Activated CD4-positive, alpha-beta T cell treated with anti-CD3 and anti-CD28 coated beads for 36 hours (primary cell): ENCODE measurements at regions not wholly inside any gene's neighbourhood (a gene's known extent, or its start where the extent isn't known, plus 50 kb on each side); places are given as distances from the start of the nearest gene placed in this dataset.

ENCODE experiments used
- ATAC-seq: fragments of 200-7000 bp; cut with Tn5 transposase; one replicate; pipeline ENCODE4 v1.10.0; 2021; ENCODE audit warnings: mild to moderate bottlenecking, moderate library complexity
- CTCF ChIA-PET: fragments of 350-600 bp; sonication (Branson Sonifier 250); formaldehyde crosslinking; loops from one replicate; lab custom pipeline; 2021; ENCODE audit warnings: antibody characterized with exemption; lab: Charles Lee
- POLR2A ChIA-PET: fragments of 350-600 bp; sonication (Branson Sonifier 250); formaldehyde crosslinking; loops from one replicate; lab custom pipeline; 2021; ENCODE audit warnings: antibody characterized with exemption, inconsistent platforms; lab: Charles Lee
- DNase-seq: peaks from one replicate; pipeline ENCODE4 v3.0.0-alpha.2; 2020
- H3K27ac Mint-ChIP-seq: one replicate; pipeline ENCODE4 v1.8.0; 2021; ENCODE audit warnings: mixed read lengths
- H3K27me3 Mint-ChIP-seq: one replicate; pipeline ENCODE4 v1.8.0; 2021; ENCODE audit warnings: mixed read lengths
- H3K36me3 Mint-ChIP-seq: one replicate; pipeline ENCODE4 v1.8.0; 2021; ENCODE audit warnings: low read depth, mixed read lengths
- H3K4me1 Mint-ChIP-seq: one replicate; pipeline ENCODE4 v1.8.0; 2021; ENCODE audit warnings: mixed read lengths
- H3K4me3 Mint-ChIP-seq: one replicate; pipeline ENCODE4 v1.8.0; 2021; ENCODE audit warnings: mild to moderate bottlenecking, moderate library complexity, mixed read lengths
- H3K9me3 Mint-ChIP-seq: one replicate; pipeline ENCODE4 v1.8.0; 2021; ENCODE audit warnings: low read depth, mixed read lengths
- intact Hi-C, 2 experiments: fragments of 100-400 bp; cut with DNase I in 1 of 2; cut with micrococcal nuclease in 1 of 2; formaldehyde crosslinking; loops; one replicate each; pipeline versions ENCODE4 v1.14.2 to v1.15.1; 2022 to 2024; cut with DNase I, micrococcal nuclease

GRCh38 chrX:13144927-13145655 is 100.7 kb upstream of the FAM9C start:
- CTCF ChIA-PET, result no interaction called here
- no peaks in the 10 kb centered on the region for H3K36me3 Mint-ChIP-seq
- peaks cover 5% of the 10 kb centered on the region for H3K9me3 Mint-ChIP-seq
- H3K4me3 Mint-ChIP-seq, result no peak overlapping the region
- H3K27me3 Mint-ChIP-seq, result no peaks in the 10 kb centered on the region
- peaks cover 5% of the 10 kb centered on the region for H3K4me1 Mint-ChIP-seq
- intact Hi-C loops, result no loop called here
- POLR2A ChIA-PET, result no interaction called here
- DNase-seq, result no peak
- H3K27ac Mint-ChIP-seq, result no peak overlapping the region
- ATAC-seq, result no peak

- no peaks in the 10 kb centered on the region for H3K36me3 Mint-ChIP-seq
- no peak overlapping the region for H3K27ac Mint-ChIP-seq
- CTCF ChIA-PET, result interaction anchor here (0.7 kb wide), 1 partner anchor 1260 kb away, joined by 3 read pairs; no protein-coding TSS in a partner anchor
Observed at GRCh38 chrX:13142891-13143290, 98.5 kb upstream of the FAM9C start.

GRCh38 chrX:13140007-13140406 is 95.6 kb upstream of the FAM9C start:
- H3K9me3 Mint-ChIP-seq, result no peaks in the 10 kb centered on the region
- POLR2A ChIA-PET, result no interaction called here
- no peaks in the 10 kb centered on the region for H3K27me3 Mint-ChIP-seq
- CTCF ChIA-PET, result no interaction called here
- no peak overlapping the region for H3K4me3 Mint-ChIP-seq
- H3K4me1 Mint-ChIP-seq, result peaks cover 5% of the 10 kb centered on the region
- intact Hi-C loops, result no loop called here
- H3K27ac Mint-ChIP-seq, result no peak overlapping the region
- ATAC-seq, result no peak
- no peak for DNase-seq
- H3K36me3 Mint-ChIP-seq, result no peaks in the 10 kb centered on the region

More at GRCh38 chrX:13142891-13143290, 98.5 kb upstream of the FAM9C start:
- ATAC-seq (no peak), DNase-seq (no peak)
- Mint-ChIP-seq H3K9me3 (peaks cover 5% of the 10 kb centered on the region), H3K27me3 (no peaks in the 10 kb centered on the region), H3K4me3 (no peak overlapping the region), H3K4me1 (peaks cover 5% of the 10 kb centered on the region)
- intact Hi-C loops, result no loop called here
- POLR2A ChIA-PET, result no interaction called here

GRCh38 chrX:13131396-13132137 is 87.1 kb upstream of the FAM9C start:
- DNase-seq, result no peak
- Mint-ChIP-seq H3K4me3 (no peak overlapping the region), H3K4me1 (peaks cover 27% of the 10 kb centered on the region), H3K27me3 (no peaks in the 10 kb centered on the region), H3K9me3 (no peaks in the 10 kb centered on the region), H3K27ac (no peak overlapping the region), H3K36me3 (no peaks in the 10 kb centered on the region)
- intact Hi-C loops, result no loop called here
- ATAC-seq, result no peak
- ChIA-PET CTCF (interaction anchor here (0.6 kb wide), 2 partner anchors 11 to 55 kb away, joined by 4 to 6 read pairs; no protein-coding TSS in a partner anchor), POLR2A (no interaction called here)

GRCh38 chrX:13130816-13131215 is 86.4 kb upstream of the FAM9C start:
- no peaks in the 10 kb centered on the region for H3K36me3 Mint-ChIP-seq
- H3K9me3 Mint-ChIP-seq, result no peaks in the 10 kb centered on the region
- intact Hi-C loops, result no loop called here
- H3K4me3 Mint-ChIP-seq, result no peak overlapping the region
- ChIA-PET POLR2A (no interaction called here), CTCF (interaction anchor here (0.6 kb wide), 1 partner anchor 10 kb away, joined by 6 read pairs; no protein-coding TSS in a partner anchor)
- no peaks in the 10 kb centered on the region for H3K27me3 Mint-ChIP-seq
- peaks cover 30% of the 10 kb centered on the region for H3K4me1 Mint-ChIP-seq
- no peak for DNase-seq
- ATAC-seq, result no peak
- no peak overlapping the region for H3K27ac Mint-ChIP-seq

GRCh38 chrX:13128104-13128503 is 83.7 kb upstream of the FAM9C start:
- ATAC-seq, result no peak
- POLR2A ChIA-PET, result no interaction called here
- no peaks in the 10 kb centered on the region for H3K36me3 Mint-ChIP-seq

GRCh38 chrX:13126775-13127174 is 82.4 kb upstream of the FAM9C start:
- DNase-seq (no peak), ATAC-seq (peak; percentile 42)
- Mint-ChIP-seq H3K9me3 (no peaks in the 10 kb centered on the region), H3K36me3 (no peaks in the 10 kb centered on the region), H3K4me1 (peaks cover 62% of the 10 kb centered on the region), H3K27ac (no peak overlapping the region), H3K27me3 (no peaks in the 10 kb centered on the region), H3K4me3 (no peak overlapping the region)
- intact Hi-C loops, result no loop called here
- CTCF ChIA-PET, result no interaction called here
- POLR2A ChIA-PET, result no interaction called here

More at GRCh38 chrX:13128104-13128503, 83.7 kb upstream of the FAM9C start:
- H3K9me3 Mint-ChIP-seq, result no peaks in the 10 kb centered on the region
- CTCF ChIA-PET, result no interaction called here
- no peaks in the 10 kb centered on the region for H3K27me3 Mint-ChIP-seq
- H3K4me1 Mint-ChIP-seq, result peaks cover 52% of the 10 kb centered on the region
- no peak overlapping the region for H3K27ac Mint-ChIP-seq
- no peak for DNase-seq
- intact Hi-C loops, result no loop called here
- no peak overlapping the region for H3K4me3 Mint-ChIP-seq

- DNase-seq (no peak), ATAC-seq (no peak)
- Mint-ChIP-seq H3K27ac (no peak overlapping the region), H3K4me1 (peaks cover 56% of the 10 kb centered on the region), H3K4me3 (no peak overlapping the region), H3K36me3 (no peaks in the 10 kb centered on the region), H3K27me3 (no peaks in the 10 kb centered on the region), H3K9me3 (no peaks in the 10 kb centered on the region)
- intact Hi-C loops, result no loop called here
- CTCF ChIA-PET, result interaction anchor here (0.6 kb wide), 1 partner anchor 178 kb away, joined by 3 read pairs; no protein-coding TSS in a partner anchor
- POLR2A ChIA-PET, result no interaction called here
Observed at GRCh38 chrX:13125188-13125587, 80.8 kb upstream of the FAM9C start.

- Mint-ChIP-seq H3K27me3 (no peaks in the 10 kb centered on the region), H3K4me3 (no peak overlapping the region), H3K4me1 (peaks cover 56% of the 10 kb centered on the region), H3K27ac (peak overlapping the region; percentile 58), H3K36me3 (no peaks in the 10 kb centered on the region), H3K9me3 (no peaks in the 10 kb centered on the region)
- DNase-seq, result no peak
- ChIA-PET CTCF (interaction anchor here (0.7 to 1.5 kb wide), 3 partner anchors 122 to 212 kb away, joined by 3 to 4 read pairs (median 4); no protein-coding TSS in a partner anchor), POLR2A (no interaction called here)
- intact Hi-C loops, result no loop called here
- peak; percentile 64 for ATAC-seq
Observed at GRCh38 chrX:13123857-13124345, 79.5 kb upstream of the FAM9C start.

- Mint-ChIP-seq H3K4me3 (peak overlapping the region; percentile 19), H3K27ac (peak overlapping the region; percentile 18), H3K9me3 (no peaks in the 10 kb centered on the region), H3K4me1 (peaks cover 55% of the 10 kb centered on the region), H3K27me3 (no peaks in the 10 kb centered on the region), H3K36me3 (no peaks in the 10 kb centered on the region)
- DNase-seq (no peak), ATAC-seq (no peak)
- intact Hi-C loops, result no loop called here
- POLR2A ChIA-PET, result no interaction called here
- CTCF ChIA-PET, result interaction anchor here (1.2 to 1.5 kb wide), 2 partner anchors 11 to 144 kb away, joined by 3 read pairs; no protein-coding TSS in a partner anchor
Observed at GRCh38 chrX:13123247-13123856, 78.9 kb upstream of the FAM9C start.

GRCh38 chrX:13121020-13121555 is 76.7 kb upstream of the FAM9C start:
- Mint-ChIP-seq H3K36me3 (no peaks in the 10 kb centered on the region), H3K27me3 (no peaks in the 10 kb centered on the region), H3K9me3 (peaks cover 4% of the 10 kb centered on the region), H3K4me3 (no peak overlapping the region), H3K4me1 (peaks cover 35% of the 10 kb centered on the region), H3K27ac (no peak overlapping the region)
- ATAC-seq, result no peak
- intact Hi-C loops, result no loop called here
- CTCF ChIA-PET, result interaction anchor here (0.7 to 0.8 kb wide), 2 partner anchors 10 to 70 kb away, joined by 3 to 6 read pairs; no protein-coding TSS in a partner anchor
- POLR2A ChIA-PET, result no interaction called here
- no peak for DNase-seq
